HepG2 (cell line): ENCODE measurements at regions not wholly inside any gene's neighbourhood (a gene's known extent, or its start where the extent isn't known, plus 50 kb on each side); places are given as distances from the start of the nearest gene placed in this dataset.

Source experiments
- STAT5B ChIP-seq: sonication (generic); formaldehyde crosslinking; IDR thresholded peaks from 2 replicates; pipeline ENCODE4 v1.4.0; 2020; ENCODE audit warnings: missing genetic modification reagents
- THAP11 ChIP-seq: IDR thresholded peaks from 2 replicates; pipeline ENCODE4 v1.6.1; 2016; ENCODE audit warnings: missing biosample characterization, missing genetic modification reagents

- TF ChIP-seq STAT5B (CRISPR knock-in tag) (no peak), THAP11 (no peak)
Observed at GRCh38 chr17:5933430-5933829, 136.7 kb upstream of the WSCD1 start.
